ENCODE measurements at regions not wholly inside any gene's neighbourhood (a gene's known extent, or its start where the extent isn't known, plus 50 kb on each side); places are given as distances from the start of the nearest gene placed in this dataset.
A peak's percentile ranks its signal among the peaks of the same experiment; 100 is the strongest.

DNA sequence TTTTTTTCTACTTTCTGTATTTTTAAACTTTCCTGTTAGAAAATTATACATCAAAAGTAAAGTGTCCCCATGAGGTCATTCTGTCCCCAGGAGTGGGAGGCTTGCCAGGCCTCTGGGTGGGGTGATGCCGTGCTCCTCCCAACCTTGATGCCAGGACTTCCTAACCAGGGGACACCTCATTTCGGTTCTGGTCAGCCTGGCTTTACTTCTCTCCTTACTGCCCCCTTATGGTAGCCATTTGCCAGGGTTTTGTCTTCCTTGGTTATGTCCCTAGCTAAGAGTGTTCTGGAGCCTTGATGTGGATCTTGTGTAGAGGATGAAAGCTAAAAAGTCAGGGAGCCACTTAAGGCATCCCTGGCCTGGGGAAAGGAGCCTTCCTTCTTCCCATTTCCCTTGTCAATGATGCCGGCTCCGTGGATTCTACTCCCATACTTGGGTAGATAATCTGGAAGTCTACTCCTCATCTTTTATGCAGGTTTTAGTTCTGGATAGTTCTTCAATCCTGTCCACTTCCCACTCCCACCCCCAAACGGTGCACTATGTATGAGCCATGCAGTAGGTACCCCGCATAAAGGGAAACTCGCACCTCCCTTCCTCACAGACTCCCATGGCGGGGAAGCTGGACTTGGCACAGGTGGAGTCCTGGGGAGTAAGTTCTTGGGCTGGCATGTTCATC lies 164.1 kb upstream of the SALL4 start:
- TF ChIP-seq POLR2AphosphoS5 (IDR thresholded peaks at IDR 0.05) (peak; percentile 55), POLR2A (IDR thresholded peaks at IDR 0.05) (no peak)
- TF ChIP-seq, protein P1, sequence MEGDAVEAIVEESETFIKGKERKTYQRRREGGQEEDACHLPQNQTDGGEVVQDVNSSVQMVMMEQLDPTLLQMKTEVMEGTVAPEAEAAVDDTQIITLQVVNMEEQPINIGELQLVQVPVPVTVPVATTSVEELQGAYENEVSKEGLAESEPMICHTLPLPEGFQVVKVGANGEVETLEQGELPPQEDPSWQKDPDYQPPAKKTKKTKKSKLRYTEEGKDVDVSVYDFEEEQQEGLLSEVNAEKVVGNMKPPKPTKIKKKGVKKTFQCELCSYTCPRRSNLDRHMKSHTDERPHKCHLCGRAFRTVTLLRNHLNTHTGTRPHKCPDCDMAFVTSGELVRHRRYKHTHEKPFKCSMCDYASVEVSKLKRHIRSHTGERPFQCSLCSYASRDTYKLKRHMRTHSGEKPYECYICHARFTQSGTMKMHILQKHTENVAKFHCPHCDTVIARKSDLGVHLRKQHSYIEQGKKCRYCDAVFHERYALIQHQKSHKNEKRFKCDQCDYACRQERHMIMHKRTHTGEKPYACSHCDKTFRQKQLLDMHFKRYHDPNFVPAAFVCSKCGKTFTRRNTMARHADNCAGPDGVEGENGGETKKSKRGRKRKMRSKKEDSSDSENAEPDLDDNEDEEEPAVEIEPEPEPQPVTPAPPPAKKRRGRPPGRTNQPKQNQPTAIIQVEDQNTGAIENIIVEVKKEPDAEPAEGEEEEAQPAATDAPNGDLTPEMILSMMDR (IDR thresholded peaks at IDR 0.05), result peak in 3 of 4 experiments; percentile 60 to 67 (median 65)
- Histone ChIP-seq H3K27ac (no peak overlapping the region), H3K27me3 (replicated peaks; ENCODE audit: insufficient read depth) (no peaks in the 10 kb centered on the region), H3K36me3 (no peaks in the 10 kb centered on the region), H3K4me1 (replicated peaks) (no peaks in the 10 kb centered on the region), H3K9me3 (no peaks in the 10 kb centered on the region), H3K4me3 (no peak overlapping the region)
- peak; percentile 59 for DNase-seq (ENCODE audit: low spot score)
- intact Hi-C loops (cut with DNase I), result no loop called here
- WGBS, result 60% methylated on average over 8 of the region's 8 CpGs

DNA sequence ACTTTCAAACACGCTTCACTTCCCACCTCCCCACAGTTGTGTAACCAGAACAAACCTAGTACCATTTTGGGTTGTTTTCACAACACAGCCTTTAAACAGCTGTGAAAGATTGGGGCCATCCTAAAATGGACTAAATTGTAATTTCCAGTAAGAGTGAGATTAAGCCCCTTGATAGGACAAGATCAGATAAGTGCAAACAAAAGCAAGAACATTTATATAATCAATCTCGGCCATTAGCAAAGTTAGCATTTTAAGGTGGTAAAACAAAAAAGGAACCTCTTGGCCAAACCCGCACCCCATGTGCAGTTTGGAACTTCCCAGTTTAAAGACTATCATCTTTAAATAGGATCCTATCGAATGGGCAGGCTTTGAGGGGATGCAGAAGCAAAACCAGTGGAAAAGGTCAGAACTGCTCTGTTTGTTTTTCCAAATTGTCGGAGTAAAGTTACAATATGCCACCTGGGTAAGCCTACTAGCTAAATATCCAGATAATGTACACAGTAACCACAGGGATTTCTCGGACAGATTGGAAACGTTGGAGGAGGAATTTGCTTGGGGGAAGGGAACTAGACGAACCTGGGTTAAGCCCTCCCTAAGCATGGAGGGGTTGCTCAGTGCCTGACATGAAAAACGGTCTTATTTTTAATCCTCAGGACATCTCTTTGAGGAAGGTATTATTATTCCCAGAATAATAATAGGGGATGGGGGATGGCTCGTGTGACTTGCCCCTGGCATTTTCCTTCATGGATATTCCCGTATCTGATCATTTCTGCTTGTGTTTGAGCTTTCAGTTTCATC lies 159.8 kb upstream of the SALL4 start:
- TF ChIP-seq POLR2A (IDR thresholded peaks at IDR 0.05), result no peak
- TF ChIP-seq, protein P1 (IDR thresholded peaks at IDR 0.05), result no peak
- TF ChIP-seq POLR2AphosphoS5 (IDR thresholded peaks at IDR 0.05), result no peak
- Histone ChIP-seq H3K27me3 (replicated peaks; ENCODE audit: insufficient read depth) (no peaks in the 10 kb centered on the region), H3K27ac (no peak overlapping the region), H3K4me3 (no peak overlapping the region), H3K36me3 (no peaks in the 10 kb centered on the region), H3K4me1 (replicated peaks) (no peaks in the 10 kb centered on the region), H3K9me3 (no peaks in the 10 kb centered on the region)
- 46% methylated on average over 11 of the region's 11 CpGs for WGBS
- no peak for DNase-seq (ENCODE audit: low spot score)
- intact Hi-C loops (cut with DNase I), result no loop called here

DNA sequence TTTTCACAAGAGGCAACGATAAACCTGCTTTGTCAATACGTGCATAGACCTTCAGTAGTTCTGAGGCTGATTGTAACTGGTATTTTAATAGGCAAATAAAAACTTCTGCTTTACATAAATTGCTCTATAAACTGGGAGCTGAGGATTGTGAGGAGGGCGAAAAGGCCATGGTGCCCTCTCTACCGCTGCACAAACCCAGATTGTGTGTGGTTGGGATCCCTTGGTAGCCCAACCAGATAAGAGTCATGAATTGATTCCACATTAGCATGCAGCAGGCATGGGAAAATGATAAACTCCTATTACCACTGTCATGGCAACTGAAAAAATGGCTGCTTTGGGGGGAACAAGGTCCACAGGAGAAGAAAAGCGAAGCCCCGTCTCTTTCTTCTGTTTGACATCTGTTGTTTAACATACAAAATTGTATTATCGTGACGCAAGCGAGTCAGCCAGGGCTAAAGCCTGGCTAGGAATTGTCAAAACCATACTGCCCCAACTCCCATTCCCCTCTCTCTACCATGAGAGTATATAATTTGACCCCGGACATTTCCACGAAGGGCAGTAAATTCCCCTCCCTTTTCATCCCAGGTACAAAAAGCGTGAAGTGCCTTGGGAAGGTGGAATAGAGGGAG lies 157.8 kb upstream of the SALL4 start:
- Histone ChIP-seq H3K4me1 (replicated peaks) (no peaks in the 10 kb centered on the region), H3K9me3 (no peaks in the 10 kb centered on the region), H3K27me3 (replicated peaks; ENCODE audit: insufficient read depth) (no peaks in the 10 kb centered on the region), H3K36me3 (no peaks in the 10 kb centered on the region), H3K27ac (no peak overlapping the region), H3K4me3 (no peak overlapping the region)
- WGBS, result 74% methylated on average over 12 of the region's 12 CpGs
- TF ChIP-seq, protein P1 (IDR thresholded peaks at IDR 0.05), result no peak
- TF ChIP-seq POLR2AphosphoS5 (IDR thresholded peaks at IDR 0.05), result peak; percentile 21
- DNase-seq (ENCODE audit: low spot score), result no peak
- intact Hi-C loops (cut with DNase I), result no loop called here

DNA sequence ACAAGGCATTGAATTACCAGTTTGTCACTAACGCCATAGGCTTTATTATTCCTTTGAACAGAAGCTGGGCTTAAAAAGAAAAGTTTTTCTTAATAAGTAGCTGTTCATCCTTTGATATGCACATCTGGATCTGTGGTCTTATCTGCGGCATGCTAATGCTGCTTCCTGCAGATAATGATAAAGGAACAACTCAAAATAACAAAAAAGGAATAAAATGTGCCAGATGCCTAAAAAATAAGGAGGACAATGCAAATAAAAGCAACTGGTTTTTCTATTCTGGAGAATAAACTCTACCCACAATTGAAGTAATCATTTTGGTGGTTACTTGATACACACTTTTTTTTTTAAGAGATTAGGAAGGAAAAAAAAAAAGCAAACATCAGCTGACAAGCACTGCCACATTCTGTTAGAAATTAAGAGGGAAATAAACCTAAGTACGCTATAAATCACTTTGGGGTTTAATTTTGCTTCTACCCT lies 156.8 kb upstream of the SALL4 start:
- TF ChIP-seq, protein P1 (IDR thresholded peaks at IDR 0.05), result no peak
- TF ChIP-seq POLR2AphosphoS5 (IDR thresholded peaks at IDR 0.05) (no peak), POLR2A (IDR thresholded peaks at IDR 0.05) (no peak)
- Histone ChIP-seq H3K4me1 (replicated peaks) (no peaks in the 10 kb centered on the region), H3K27ac (no peak overlapping the region), H3K27me3 (replicated peaks; ENCODE audit: insufficient read depth) (no peaks in the 10 kb centered on the region), H3K36me3 (no peaks in the 10 kb centered on the region), H3K4me3 (no peak overlapping the region), H3K9me3 (no peaks in the 10 kb centered on the region)
- WGBS, result 55% methylated on average over 3 of the region's 3 CpGs
- DNase-seq (ENCODE audit: low spot score), result no peak
- intact Hi-C loops (cut with DNase I), result no loop called here
